ENCODE measurements at regions not wholly inside any gene's neighbourhood (a gene's known extent, or its start where the extent isn't known, plus 50 kb on each side); places are given as distances from the start of the nearest gene placed in this dataset.

DNA sequence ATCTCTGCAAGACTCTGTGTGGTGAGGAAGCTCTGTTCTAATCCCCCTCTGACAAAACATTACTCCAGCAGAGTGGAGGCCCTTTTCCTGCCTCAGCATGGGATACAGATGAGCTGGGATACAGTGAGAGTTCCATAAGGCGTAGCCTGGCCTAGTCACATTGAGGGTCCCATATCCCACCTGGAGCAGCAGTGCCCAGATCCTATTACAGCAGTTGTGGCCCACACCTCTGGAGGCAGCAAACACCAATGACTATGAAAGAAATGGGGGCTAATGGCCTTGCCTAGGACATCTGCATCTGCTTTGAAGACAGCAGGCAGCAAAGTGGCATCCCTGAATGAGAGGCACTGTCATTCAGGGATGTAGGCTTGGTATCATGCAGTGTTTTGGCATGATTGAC is 534.5 kb downstream of the TDRD15 start:
- Histone ChIP-seq H3K27me3 (ENCODE audit: low read length) (no peaks in the 10 kb centered on the region), H3K9ac (ENCODE audit: low read length) (no peak overlapping the region), H3K4me2 (ENCODE audit: low read depth, low read length, poor library complexity, severe bottlenecking) (no peak overlapping the region), H4K20me1 (ENCODE audit: low read depth, low read length) (no peaks in the 10 kb centered on the region), H3K79me2 (ENCODE audit: insufficient read depth, low read length) (no peaks in the 10 kb centered on the region), H2AFZ (ENCODE audit: low read depth, low read length, severe bottlenecking) (no peak overlapping the region), H3F3A (ENCODE audit: insufficient read depth) (no peaks in the 10 kb centered on the region), H3K36me3 (ENCODE audit: low read length) (no peaks in the 10 kb centered on the region), H3K27ac (ENCODE audit: low read depth, low read length) (no peak overlapping the region), H3K4me3 (ENCODE audit: insufficient read depth, low read length, poor library complexity, severe bottlenecking) (no peak overlapping the region), H3K9me3 (ENCODE audit: insufficient read depth, low read length) (no peaks in the 10 kb centered on the region), H3K9me2 (replicated peaks; ENCODE audit: insufficient read depth, low read length) (no peaks in the 10 kb centered on the region)
- no peak for TF ChIP-seq CTCF (IDR thresholded peaks at IDR 0.05; ENCODE audit: insufficient read depth, low read length, poor library complexity, severe bottlenecking)
- no peak for TF ChIP-seq EZH2phosphoT487 (conservative IDR thresholded peaks at IDR 0.05; ENCODE audit: low read length)

- TF ChIP-seq EZH2phosphoT487 (conservative IDR thresholded peaks at IDR 0.05; ENCODE audit: low read length) = no peak
- no peak for TF ChIP-seq CTCF (IDR thresholded peaks at IDR 0.05; ENCODE audit: insufficient read depth, low read length, poor library complexity, severe bottlenecking)
- Histone ChIP-seq H2AFZ (ENCODE audit: low read depth, low read length, severe bottlenecking) (no peak overlapping the region), H3F3A (ENCODE audit: insufficient read depth) (no peaks in the 10 kb centered on the region), H3K79me2 (ENCODE audit: insufficient read depth, low read length) (no peaks in the 10 kb centered on the region), H3K4me2 (ENCODE audit: low read depth, low read length, poor library complexity, severe bottlenecking) (no peak overlapping the region), H3K9me3 (ENCODE audit: insufficient read depth, low read length) (no peaks in the 10 kb centered on the region), H3K4me3 (ENCODE audit: insufficient read depth, low read length, poor library complexity, severe bottlenecking) (no peak overlapping the region), H3K9ac (ENCODE audit: low read length) (no peak overlapping the region), H3K27ac (ENCODE audit: low read depth, low read length) (no peak overlapping the region), H3K9me2 (replicated peaks; ENCODE audit: insufficient read depth, low read length) (no peaks in the 10 kb centered on the region), H3K36me3 (ENCODE audit: low read length) (no peaks in the 10 kb centered on the region), H4K20me1 (ENCODE audit: low read depth, low read length) (no peaks in the 10 kb centered on the region), H3K27me3 (ENCODE audit: low read length) (no peaks in the 10 kb centered on the region)
Observed at GRCh38 chr2:21658907-21659477, 535.2 kb downstream of the TDRD15 start.

GRCh38 chr2:21664083-21664482 is 540.3 kb downstream of the TDRD15 start:
- Histone ChIP-seq H3K27me3 (ENCODE audit: low read length) (no peaks in the 10 kb centered on the region), H3K4me3 (ENCODE audit: insufficient read depth, low read length, poor library complexity, severe bottlenecking) (no peak overlapping the region), H3K9ac (ENCODE audit: low read length) (no peak overlapping the region), H2AFZ (ENCODE audit: low read depth, low read length, severe bottlenecking) (no peak overlapping the region), H3K4me2 (ENCODE audit: low read depth, low read length, poor library complexity, severe bottlenecking) (no peak overlapping the region), H3K36me3 (ENCODE audit: low read length) (no peaks in the 10 kb centered on the region), H3K27ac (ENCODE audit: low read depth, low read length) (no peak overlapping the region), H3K9me3 (ENCODE audit: insufficient read depth, low read length) (no peaks in the 10 kb centered on the region), H4K20me1 (ENCODE audit: low read depth, low read length) (no peaks in the 10 kb centered on the region), H3K9me2 (replicated peaks; ENCODE audit: insufficient read depth, low read length) (no peaks in the 10 kb centered on the region; the same call in 1 of the 2 replicates), H3K79me2 (ENCODE audit: insufficient read depth, low read length) (no peaks in the 10 kb centered on the region), H3F3A (ENCODE audit: insufficient read depth) (no peaks in the 10 kb centered on the region)
- no peak for TF ChIP-seq EZH2phosphoT487 (conservative IDR thresholded peaks at IDR 0.05; ENCODE audit: low read length)
- TF ChIP-seq CTCF (IDR thresholded peaks at IDR 0.05; ENCODE audit: insufficient read depth, low read length, poor library complexity, severe bottlenecking) = no peak
